ENCODE measurements at regions not wholly inside any gene's neighbourhood (a gene's known extent, or its start where the extent isn't known, plus 50 kb on each side); places are given as distances from the start of the nearest gene placed in this dataset.

DNA sequence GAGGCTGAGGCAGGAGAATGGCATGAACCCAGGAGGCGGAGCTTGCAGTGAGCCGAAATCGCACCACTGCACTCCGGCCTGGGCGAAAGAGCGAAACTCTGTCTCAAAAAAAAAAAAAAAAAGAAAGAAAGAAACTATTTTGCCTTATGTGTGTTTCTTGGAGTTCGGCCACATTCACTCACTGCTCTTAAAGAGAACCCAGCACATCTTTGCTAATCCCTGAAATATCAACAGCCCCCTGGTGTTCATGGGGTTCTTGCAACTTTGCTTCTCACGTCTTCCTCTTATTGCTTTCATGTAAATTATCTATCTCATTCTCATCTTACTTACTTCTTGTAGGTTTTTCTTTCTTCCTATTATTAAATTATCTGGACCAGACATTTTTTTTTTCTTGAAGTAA is 126.3 kb upstream of the ASTN2 start:
- no peak for DNase-seq (ENCODE audit: extremely low read depth, low read depth)
- TF ChIP-seq, protein P1, sequence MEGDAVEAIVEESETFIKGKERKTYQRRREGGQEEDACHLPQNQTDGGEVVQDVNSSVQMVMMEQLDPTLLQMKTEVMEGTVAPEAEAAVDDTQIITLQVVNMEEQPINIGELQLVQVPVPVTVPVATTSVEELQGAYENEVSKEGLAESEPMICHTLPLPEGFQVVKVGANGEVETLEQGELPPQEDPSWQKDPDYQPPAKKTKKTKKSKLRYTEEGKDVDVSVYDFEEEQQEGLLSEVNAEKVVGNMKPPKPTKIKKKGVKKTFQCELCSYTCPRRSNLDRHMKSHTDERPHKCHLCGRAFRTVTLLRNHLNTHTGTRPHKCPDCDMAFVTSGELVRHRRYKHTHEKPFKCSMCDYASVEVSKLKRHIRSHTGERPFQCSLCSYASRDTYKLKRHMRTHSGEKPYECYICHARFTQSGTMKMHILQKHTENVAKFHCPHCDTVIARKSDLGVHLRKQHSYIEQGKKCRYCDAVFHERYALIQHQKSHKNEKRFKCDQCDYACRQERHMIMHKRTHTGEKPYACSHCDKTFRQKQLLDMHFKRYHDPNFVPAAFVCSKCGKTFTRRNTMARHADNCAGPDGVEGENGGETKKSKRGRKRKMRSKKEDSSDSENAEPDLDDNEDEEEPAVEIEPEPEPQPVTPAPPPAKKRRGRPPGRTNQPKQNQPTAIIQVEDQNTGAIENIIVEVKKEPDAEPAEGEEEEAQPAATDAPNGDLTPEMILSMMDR (IDR thresholded peaks at IDR 0.05; ENCODE audit: low read depth, low read length): no peak

GRCh38 chr9:117535973-117536372 is 121.1 kb upstream of the ASTN2 start:
- no peak for DNase-seq (ENCODE audit: extremely low read depth, low read depth)
- TF ChIP-seq, protein P1 (IDR thresholded peaks at IDR 0.05; ENCODE audit: low read depth, low read length): no peak

GRCh38 chr9:117535434-117535833 is 120.6 kb upstream of the ASTN2 start:
- TF ChIP-seq, protein P1 (IDR thresholded peaks at IDR 0.05; ENCODE audit: low read depth, low read length): no peak
- DNase-seq (ENCODE audit: extremely low read depth, low read depth): no peak

- DNase-seq (ENCODE audit: extremely low read depth, low read depth): no peak
- TF ChIP-seq, protein P1 (IDR thresholded peaks at IDR 0.05; ENCODE audit: low read depth, low read length): no peak
These were observed 113.4 kb upstream of the ASTN2 start for GRCh38 chr9:117528225-117528624.

DNA sequence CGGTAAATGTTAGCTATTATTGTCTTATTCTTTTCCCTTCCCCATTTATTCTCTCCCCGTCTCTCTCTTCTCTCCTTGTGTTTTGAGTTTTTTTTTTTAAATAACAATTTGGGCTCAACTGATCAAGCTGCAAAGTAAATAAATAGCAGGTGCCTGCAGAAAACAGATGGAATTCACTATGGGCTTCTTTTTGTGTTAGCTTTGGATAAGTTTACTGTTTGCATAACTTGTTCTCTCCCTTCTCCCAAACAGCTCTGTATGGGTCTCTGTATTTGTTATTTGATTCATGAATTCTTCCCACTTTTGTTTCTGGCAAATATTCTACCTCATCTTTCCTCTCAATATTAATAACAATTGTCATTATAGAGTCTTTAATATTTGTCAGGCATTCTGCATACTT is 111.8 kb upstream of the ASTN2 start:
- TF ChIP-seq, protein P1 (IDR thresholded peaks at IDR 0.05; ENCODE audit: low read depth, low read length): no peak
- no peak for DNase-seq (ENCODE audit: extremely low read depth, low read depth)

DNA sequence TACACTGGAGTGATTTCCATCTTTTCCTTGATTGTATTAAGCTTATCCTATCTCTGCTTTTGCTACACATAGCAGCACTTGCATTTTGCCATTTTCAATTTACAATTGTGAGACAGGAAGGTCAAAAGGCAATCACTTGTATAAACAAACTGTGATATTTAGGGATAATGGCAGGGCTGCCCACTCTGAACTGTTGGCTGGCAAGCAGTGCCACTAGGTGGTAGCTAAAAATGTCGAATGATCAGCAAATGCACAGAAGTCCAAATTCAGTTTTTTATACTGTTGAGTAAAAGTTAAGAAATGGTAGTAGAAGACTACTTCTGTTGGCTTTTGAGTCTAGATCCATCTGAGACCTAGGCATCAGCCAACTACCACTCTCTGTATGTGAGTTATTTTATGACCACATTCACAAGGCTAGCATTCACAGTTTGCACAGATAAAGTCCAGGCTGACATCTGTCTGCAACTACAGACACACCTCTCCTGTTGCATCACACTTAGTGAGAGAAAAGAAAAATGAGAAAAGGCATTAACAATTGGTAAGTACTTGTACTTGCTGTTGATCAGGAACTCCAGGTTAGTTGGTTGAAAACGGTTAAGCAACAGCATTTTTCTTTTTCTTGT is 108.8 kb upstream of the ASTN2 start:
- no peak for DNase-seq (ENCODE audit: extremely low read depth, low read depth)
- TF ChIP-seq, protein P1 (IDR thresholded peaks at IDR 0.05; ENCODE audit: low read depth, low read length): no peak

DNA sequence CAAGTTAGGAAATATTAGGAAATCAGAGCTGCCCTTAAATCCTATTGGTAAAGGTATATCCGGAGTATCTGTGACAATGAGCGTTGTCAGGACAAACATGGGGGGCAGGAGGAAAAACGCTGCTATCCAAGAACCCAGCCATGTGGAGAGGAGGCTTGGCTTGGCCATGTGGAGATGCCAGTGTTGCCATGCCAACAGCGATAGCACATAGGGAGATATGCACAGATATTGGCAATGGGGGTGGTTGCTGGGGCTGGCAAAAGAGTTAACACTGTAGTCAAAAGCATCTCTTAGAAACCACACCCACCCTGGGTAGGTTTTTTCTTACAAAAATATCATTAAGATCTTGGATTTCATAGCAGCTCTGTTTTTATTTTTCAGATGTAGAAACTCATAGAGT is 106.4 kb upstream of the ASTN2 start:
- TF ChIP-seq, protein P1 (IDR thresholded peaks at IDR 0.05; ENCODE audit: low read depth, low read length): no peak
- no peak for DNase-seq (ENCODE audit: extremely low read depth, low read depth)

Measured in AG09319 (cell line).